ENCODE measurements at regions not wholly inside any gene's neighbourhood (a gene's known extent, or its start where the extent isn't known, plus 50 kb on each side); places are given as distances from the start of the nearest gene placed in this dataset.
A peak's percentile ranks its signal among the peaks of the same experiment; 100 is the strongest.

- no peaks in the 10 kb centered on the region for H3K27me3 ChIP-seq (ENCODE audit: insufficient read depth, low read depth)
- H3K36me3 ChIP-seq (ENCODE audit: insufficient read depth) = no peaks in the 10 kb centered on the region
- no peak overlapping the region for H2AFZ ChIP-seq (ENCODE audit: low read depth)
- no peak overlapping the region for H3K9ac ChIP-seq
- no peaks in the 10 kb centered on the region for H3K4me1 ChIP-seq (ENCODE audit: low read depth, poor library complexity, severe bottlenecking)
- TF ChIP-seq CTCF (conservative IDR thresholded peaks at IDR 0.05; ENCODE audit: low read depth, low read length) = no peak
- no peaks in the 10 kb centered on the region for H3K79me2 ChIP-seq (ENCODE audit: insufficient read depth, low read depth)
- H3K4me3 ChIP-seq (IDR thresholded peaks at IDR 0.05; ENCODE audit: insufficient read depth, low read depth, low read length) = no peak overlapping the region
- 0 out of 2 replicates have a peak overlapping the region, but pooled peaks have one; percentile 5 for H3K4me2 ChIP-seq
- no peaks in the 10 kb centered on the region for H4K20me1 ChIP-seq (ENCODE audit: insufficient read depth)
- no peak overlapping the region for H3K27ac ChIP-seq
These were observed 286.2 kb downstream of the THBS2 start for GRCh38 chr6:168967281-168967925.

GRCh38 chr6:168964138-168964835, 289.4 kb downstream of the THBS2 start:
- H3K36me3 ChIP-seq (ENCODE audit: insufficient read depth) = no peaks in the 10 kb centered on the region
- no peak overlapping the region for H3K27ac ChIP-seq
- H3K9ac ChIP-seq = no peak overlapping the region
- no peak for TF ChIP-seq CTCF (conservative IDR thresholded peaks at IDR 0.05; ENCODE audit: low read depth, low read length)
- H3K27me3 ChIP-seq (ENCODE audit: insufficient read depth, low read depth) = no peaks in the 10 kb centered on the region
- no peak overlapping the region for H2AFZ ChIP-seq (ENCODE audit: low read depth)
- H3K4me2 ChIP-seq = no peak overlapping the region
- H4K20me1 ChIP-seq (ENCODE audit: insufficient read depth) = no peaks in the 10 kb centered on the region
- H3K4me1 ChIP-seq (ENCODE audit: low read depth, poor library complexity, severe bottlenecking) = no peaks in the 10 kb centered on the region
- no peaks in the 10 kb centered on the region for H3K79me2 ChIP-seq (ENCODE audit: insufficient read depth, low read depth)
- H3K4me3 ChIP-seq (IDR thresholded peaks at IDR 0.05; ENCODE audit: insufficient read depth, low read depth, low read length) = no peak overlapping the region

GRCh38 chr6:168962886-168963285, 290.8 kb downstream of the THBS2 start:
- H3K4me2 ChIP-seq = no peak overlapping the region
- H3K9ac ChIP-seq = no peak overlapping the region
- H3K27ac ChIP-seq = no peak overlapping the region
- H3K4me3 ChIP-seq (IDR thresholded peaks at IDR 0.05; ENCODE audit: insufficient read depth, low read depth, low read length) = no peak overlapping the region
- H2AFZ ChIP-seq (ENCODE audit: low read depth) = no peak overlapping the region
- H3K4me1 ChIP-seq (ENCODE audit: low read depth, poor library complexity, severe bottlenecking) = no peaks in the 10 kb centered on the region
- TF ChIP-seq CTCF (conservative IDR thresholded peaks at IDR 0.05; ENCODE audit: low read depth, low read length) = no peak
- no peaks in the 10 kb centered on the region for H3K79me2 ChIP-seq (ENCODE audit: insufficient read depth, low read depth)
- no peaks in the 10 kb centered on the region for H3K27me3 ChIP-seq (ENCODE audit: insufficient read depth, low read depth)
- no peaks in the 10 kb centered on the region for H4K20me1 ChIP-seq (ENCODE audit: insufficient read depth)
- no peaks in the 10 kb centered on the region for H3K36me3 ChIP-seq (ENCODE audit: insufficient read depth)

GRCh38 chr6:168961264-168961656, 292.4 kb downstream of the THBS2 start:
- H3K9ac ChIP-seq = no peak overlapping the region
- H4K20me1 ChIP-seq (ENCODE audit: insufficient read depth) = no peaks in the 10 kb centered on the region
- H3K79me2 ChIP-seq (ENCODE audit: insufficient read depth, low read depth) = no peaks in the 10 kb centered on the region
- no peak overlapping the region for H3K4me3 ChIP-seq (IDR thresholded peaks at IDR 0.05; ENCODE audit: insufficient read depth, low read depth, low read length)
- H3K4me2 ChIP-seq = no peak overlapping the region
- TF ChIP-seq CTCF (conservative IDR thresholded peaks at IDR 0.05; ENCODE audit: low read depth, low read length) = no peak
- no peaks in the 10 kb centered on the region for H3K4me1 ChIP-seq (ENCODE audit: low read depth, poor library complexity, severe bottlenecking)
- no peak overlapping the region for H3K27ac ChIP-seq
- H3K27me3 ChIP-seq (ENCODE audit: insufficient read depth, low read depth) = no peaks in the 10 kb centered on the region
- no peaks in the 10 kb centered on the region for H3K36me3 ChIP-seq (ENCODE audit: insufficient read depth)
- no peak overlapping the region for H2AFZ ChIP-seq (ENCODE audit: low read depth)
